ENCODE measurements at regions not wholly inside any gene's neighbourhood (a gene's known extent, or its start where the extent isn't known, plus 50 kb on each side); places are given as distances from the start of the nearest gene placed in this dataset.

GRCh38 chr7:85736085-85736484 lies 549.2 kb upstream of the SEMA3D start:
- TF ChIP-seq CTCF (IDR thresholded peaks at IDR 0.05 in 4 of 5, conservative IDR thresholded peaks at IDR 0.05 in 1 of 5) (no peak), POLR2A (IDR thresholded peaks at IDR 0.05) (no peak)
